GM18519 (cell line): ENCODE measurements at regions not wholly inside any gene's neighbourhood (a gene's known extent, or its start where the extent isn't known, plus 50 kb on each side); places are given as distances from the start of the nearest gene placed in this dataset.

Experiments
- ATAC-seq: cut with Tn5 transposase; IDR thresholded peaks from one replicate; pipeline ENCODE4 v1.9.1; 2021; ENCODE audit warnings: mild to moderate bottlenecking, moderate library complexity; ENCODE audit not compliant: unreplicated experiment, low FRiP score

- ATAC-seq: no peak
Observed at GRCh38 chr9:129476821-129477611, 143.9 kb downstream of the C9orf50 start.

DNA sequence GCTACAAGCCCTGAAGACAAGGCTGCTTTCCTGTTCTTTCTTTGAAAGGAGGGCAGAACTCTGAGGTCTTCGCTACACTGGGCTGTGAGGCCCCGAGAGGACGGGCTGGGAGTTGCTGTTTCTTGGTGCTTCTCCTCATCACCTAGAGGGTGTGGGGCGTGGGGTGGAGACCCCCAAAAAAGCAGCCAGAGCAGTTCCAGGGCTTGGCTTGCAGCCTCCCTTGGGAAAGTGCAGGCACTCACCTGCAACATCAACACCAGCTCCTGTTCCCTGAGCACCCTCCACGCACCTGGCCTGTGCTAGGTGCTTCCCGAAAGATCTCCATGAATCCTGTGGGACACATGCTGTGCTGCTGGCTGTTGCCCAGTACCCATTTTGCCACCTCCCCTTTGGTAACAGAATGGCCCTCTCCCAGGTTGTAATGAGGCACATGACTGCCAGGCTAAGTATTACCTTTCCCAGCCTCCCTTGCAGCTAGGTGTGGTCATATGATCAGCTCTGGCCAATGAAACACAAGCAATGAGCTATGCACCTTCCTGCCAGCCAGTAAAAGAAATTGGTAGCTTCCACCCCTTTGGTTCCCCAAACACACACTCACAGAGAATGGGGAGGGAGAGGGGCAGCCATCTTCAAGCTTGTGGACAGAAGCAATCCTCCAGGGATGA is 146.0 kb downstream of the C9orf50 start:
- no peak for ATAC-seq

- no peak for ATAC-seq
Observed at GRCh38 chr9:129473523-129474244, 147.2 kb downstream of the C9orf50 start.

DNA sequence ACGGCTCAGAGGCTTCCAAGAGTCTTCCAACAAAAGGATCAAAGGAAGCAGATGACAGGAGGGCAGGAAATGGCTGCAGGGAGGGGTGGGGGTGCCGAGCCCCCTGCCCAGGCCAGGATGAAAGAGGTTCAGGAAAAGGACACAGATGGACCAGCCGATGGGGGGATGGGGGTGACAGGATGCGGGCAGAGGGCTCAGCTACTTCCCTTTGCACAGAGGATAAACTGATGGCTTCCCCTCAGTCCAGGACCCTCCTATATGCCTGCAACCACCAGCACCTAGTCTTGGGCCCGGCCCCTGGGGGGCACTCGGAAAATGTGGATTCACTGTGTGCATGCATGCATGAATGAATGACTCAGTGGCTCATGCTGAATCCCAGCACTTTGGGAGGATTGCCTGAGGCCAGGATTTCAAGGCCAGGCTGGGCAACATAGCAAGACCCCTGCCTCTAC is 148.2 kb downstream of the C9orf50 start:
- ATAC-seq: no peak

DNA sequence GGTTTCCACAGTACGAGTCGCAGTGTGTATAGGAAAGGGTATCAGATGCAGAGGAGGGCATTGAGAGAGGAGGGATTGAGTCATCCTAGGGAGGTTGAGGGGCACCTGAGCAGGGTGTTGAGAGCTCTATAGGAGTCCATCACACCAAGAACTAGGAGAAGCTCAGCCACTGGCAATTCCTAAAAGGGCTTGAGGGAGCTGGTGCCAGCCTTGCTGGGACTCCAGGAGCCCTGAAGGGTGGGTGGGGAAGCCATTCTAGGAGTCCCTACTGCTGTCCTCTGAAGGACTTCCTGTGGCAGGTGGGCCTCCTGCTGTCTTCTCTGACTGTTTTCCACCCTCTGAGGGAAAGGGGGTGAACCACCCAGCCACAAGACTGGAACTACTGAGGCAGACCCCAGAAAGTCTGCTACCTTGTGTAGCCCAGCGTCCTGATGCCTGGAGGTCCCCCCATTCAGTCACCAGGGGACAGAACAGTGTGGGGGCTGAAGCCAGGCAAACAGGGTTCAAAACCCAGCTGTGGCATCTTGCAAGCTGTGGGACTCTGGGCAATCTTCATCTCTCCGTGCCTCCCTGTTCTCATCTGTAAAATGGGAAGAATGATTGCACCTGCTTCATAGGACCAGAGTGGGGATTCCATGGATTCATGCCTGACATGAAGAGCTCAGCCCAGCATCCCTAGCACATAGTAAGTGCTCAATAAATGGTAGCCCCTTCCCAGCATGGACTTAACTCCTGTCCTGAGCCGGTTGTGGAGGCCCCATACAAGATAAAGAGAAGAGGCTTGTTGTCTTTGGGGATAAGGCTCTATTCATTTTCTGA is 149.5 kb downstream of the C9orf50 start:
- ATAC-seq: no peak

- ATAC-seq: no peak
Observed at GRCh38 chr9:129469988-129470316, 150.9 kb downstream of the C9orf50 start.

- ATAC-seq: no peak
Observed at GRCh38 chr9:129469188-129469987, 151.5 kb downstream of the C9orf50 start.

- no peak for ATAC-seq
Observed at GRCh38 chr9:129467739-129468666, 152.9 kb downstream of the C9orf50 start.

DNA sequence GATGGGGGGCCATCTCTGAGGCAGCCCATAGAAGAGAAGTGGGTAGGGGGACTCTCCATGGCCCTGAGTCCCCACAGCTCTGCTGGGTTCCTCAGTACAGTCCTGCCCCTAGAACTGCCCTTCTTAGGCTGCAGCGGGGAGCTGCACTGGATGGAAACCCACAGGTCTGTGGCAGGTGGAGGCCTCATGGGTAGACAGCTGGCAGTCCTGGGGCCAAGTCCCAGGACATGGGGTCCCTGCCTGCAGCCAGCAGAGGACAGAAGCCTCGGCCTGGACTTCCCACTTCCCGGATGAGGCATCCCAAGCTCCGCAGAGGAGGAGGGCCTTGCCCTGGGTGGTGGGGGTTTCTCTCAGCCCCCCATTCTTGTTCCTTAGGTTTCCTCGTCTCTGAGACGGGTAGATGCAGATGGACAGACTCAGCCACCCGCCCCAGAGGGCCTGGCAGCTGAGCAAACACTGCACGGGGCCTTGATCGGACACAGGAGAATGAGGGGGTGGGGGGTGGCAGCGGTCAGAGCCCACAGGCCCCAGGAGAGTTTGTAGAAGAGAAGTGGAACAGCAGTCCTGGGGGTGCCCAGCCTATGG is 153.8 kb downstream of the C9orf50 start:
- no peak for ATAC-seq

GRCh38 chr9:129465834-129466535 is 154.9 kb downstream of the C9orf50 start:
- ATAC-seq: no peak

- ATAC-seq: no peak
Observed at GRCh38 chr9:129464972-129465833, 155.7 kb downstream of the C9orf50 start.

- no peak for ATAC-seq
Observed at GRCh38 chr9:129463994-129464393, 156.9 kb downstream of the C9orf50 start.

DNA sequence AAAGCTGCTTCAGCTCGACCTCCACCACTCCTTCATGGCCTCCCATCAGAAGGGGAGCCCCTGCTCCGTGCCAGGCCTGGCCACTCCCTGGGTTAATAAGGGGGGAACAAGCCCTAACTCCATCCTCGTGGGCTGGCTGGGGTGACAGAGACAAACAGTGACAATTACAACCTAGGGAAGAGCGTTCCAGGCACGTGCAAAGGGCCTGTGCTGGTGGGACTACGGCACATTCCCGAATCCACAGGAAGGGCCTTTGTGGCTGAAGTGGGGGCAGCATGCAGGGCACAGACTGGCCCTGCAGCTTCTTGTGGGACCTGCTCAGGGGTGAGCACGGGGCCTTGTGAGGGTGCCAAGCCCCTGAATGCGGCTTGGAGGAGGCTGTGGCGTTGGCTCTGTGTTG is 157.4 kb downstream of the C9orf50 start:
- ATAC-seq: no peak

- no peak for ATAC-seq
Observed at GRCh38 chr9:129462360-129462759, 158.5 kb downstream of the C9orf50 start.

DNA sequence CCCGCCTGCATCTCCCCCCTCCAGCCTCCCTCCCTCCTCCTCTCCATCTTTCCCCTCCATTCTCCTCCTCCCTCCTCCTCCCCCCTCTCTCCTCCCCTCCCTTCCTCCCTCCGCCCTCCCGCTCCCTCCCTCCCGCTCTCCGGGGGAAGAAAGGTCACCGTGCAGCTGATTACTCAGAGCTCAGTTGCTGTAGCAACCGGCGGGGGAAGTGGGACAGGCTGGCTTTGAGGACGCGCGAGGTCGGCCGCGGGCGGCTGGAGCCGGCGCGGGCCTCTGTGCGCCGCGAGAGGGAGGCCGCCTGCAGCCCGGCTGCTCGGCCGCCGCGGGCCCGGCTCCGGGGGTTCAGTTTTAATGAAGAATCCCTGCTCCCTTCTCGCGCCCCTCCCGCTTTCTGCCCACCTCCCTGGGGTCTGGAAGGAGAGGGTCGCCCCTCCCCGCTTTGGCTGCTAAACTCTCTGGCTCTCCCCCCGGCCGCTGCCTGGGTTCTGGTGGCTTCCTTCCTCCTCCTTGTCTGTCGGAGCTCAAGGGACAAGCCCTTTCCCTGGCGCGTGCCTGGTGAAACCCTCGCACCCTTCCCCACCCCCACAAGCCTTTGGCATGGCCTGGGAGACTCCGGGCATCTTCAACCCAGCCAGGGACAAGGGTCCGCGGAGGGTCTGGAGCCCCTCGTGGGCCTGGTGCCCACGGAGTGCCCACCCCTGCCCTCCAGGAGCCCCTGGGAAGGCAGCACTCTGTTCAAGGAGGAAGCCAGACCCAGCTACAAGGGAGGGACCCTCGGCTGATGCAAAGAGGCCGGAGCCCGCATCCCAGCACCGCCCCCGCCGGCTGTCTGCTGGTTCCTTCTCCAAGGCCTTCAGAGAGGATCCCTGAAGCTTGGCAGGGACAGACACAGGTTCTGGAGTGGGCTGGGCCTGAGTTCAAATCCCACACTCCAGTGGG is 160.3 kb downstream of the C9orf50 start:
- ATAC-seq: no peak
